ENCODE measurements at regions not wholly inside any gene's neighbourhood (a gene's known extent, or its start where the extent isn't known, plus 50 kb on each side); places are given as distances from the start of the nearest gene placed in this dataset.
A peak's percentile ranks its signal among the peaks of the same experiment; 100 is the strongest.

GRCh38 chr7:68348401-68348800 is 1249.9 kb upstream of the AUTS2 start:
- Histone ChIP-seq H3K9ac (ENCODE audit: low read length in 5 of 5) (no peak overlapping the region), H3K27me3 (ENCODE audit: control insufficient read depth in 5 of 5, insufficient read depth in 4 of 5, low read length in 5 of 5) (no peaks in the 10 kb centered on the region), H3K36me3 (ENCODE audit: control insufficient read depth in 5 of 5, insufficient read depth in 5 of 5, low read length in 5 of 5) (no peaks in the 10 kb centered on the region), H3K9me3 (ENCODE audit: control insufficient read depth in 5 of 5, low read length in 5 of 5) (peaks cover 0 to 8% (median 0%) of the 10 kb centered on the region in 5 donors), H3K27ac (ENCODE audit: low read depth, low read length) (no peak overlapping the region), H3K4me3 (ENCODE audit: low read depth in 1 of 5, low read length in 5 of 5) (no peak overlapping the region), H3K4me1 (ENCODE audit: control insufficient read depth in 5 of 5, insufficient read depth in 5 of 5, low read length in 5 of 5) (peaks cover 0 to 5% (median 4%) of the 10 kb centered on the region in 5 donors)

GRCh38 chr7:68362745-68363518 is 1235.3 kb upstream of the AUTS2 start:
- Histone ChIP-seq H3K27me3 (ENCODE audit: control insufficient read depth in 5 of 5, insufficient read depth in 4 of 5, low read length in 5 of 5) (no peaks in the 10 kb centered on the region), H3K4me3 (ENCODE audit: low read depth in 1 of 5, low read length in 5 of 5) (peak overlapping the region in 2 of 5 donors; percentile 19 to 23), H3K36me3 (ENCODE audit: control insufficient read depth in 5 of 5, insufficient read depth in 5 of 5, low read length in 5 of 5) (no peaks in the 10 kb centered on the region), H3K9ac (ENCODE audit: low read length in 5 of 5) (no peak overlapping the region), H3K27ac (ENCODE audit: low read depth, low read length) (no peak overlapping the region), H3K9me3 (ENCODE audit: control insufficient read depth in 5 of 5, low read length in 5 of 5) (no peaks in the 10 kb centered on the region), H3K4me1 (ENCODE audit: control insufficient read depth in 5 of 5, insufficient read depth in 5 of 5, low read length in 5 of 5) (peaks cover 7 to 35% (median 17%) of the 10 kb centered on the region in 5 donors)

- Histone ChIP-seq H3K9ac (ENCODE audit: low read length in 5 of 5) (no peak overlapping the region), H3K9me3 (ENCODE audit: control insufficient read depth in 5 of 5, low read length in 5 of 5) (no peaks in the 10 kb centered on the region), H3K27ac (ENCODE audit: low read depth, low read length) (no peak overlapping the region), H3K4me3 (ENCODE audit: low read depth in 1 of 5, low read length in 5 of 5) (no peak overlapping the region), H3K36me3 (ENCODE audit: control insufficient read depth in 5 of 5, insufficient read depth in 5 of 5, low read length in 5 of 5) (no peaks in the 10 kb centered on the region), H3K4me1 (ENCODE audit: control insufficient read depth in 5 of 5, insufficient read depth in 5 of 5, low read length in 5 of 5) (peaks cover 7 to 29% (median 17%) of the 10 kb centered on the region in 5 donors), H3K27me3 (ENCODE audit: control insufficient read depth in 5 of 5, insufficient read depth in 4 of 5, low read length in 5 of 5) (no peaks in the 10 kb centered on the region)
Observed at GRCh38 chr7:68364886-68365625, 1233.2 kb upstream of the AUTS2 start.

GRCh38 chr7:68371985-68372384 is 1226.3 kb upstream of the AUTS2 start:
- Histone ChIP-seq H3K9ac (ENCODE audit: low read length in 5 of 5) (no peak overlapping the region), H3K9me3 (ENCODE audit: control insufficient read depth in 5 of 5, low read length in 5 of 5) (peaks cover 0 to 3% (median 0%) of the 10 kb centered on the region in 5 donors), H3K4me3 (ENCODE audit: low read depth in 1 of 5, low read length in 5 of 5) (no peak overlapping the region), H3K27me3 (ENCODE audit: control insufficient read depth in 5 of 5, insufficient read depth in 4 of 5, low read length in 5 of 5) (no peaks in the 10 kb centered on the region), H3K27ac (ENCODE audit: low read depth, low read length) (no peak overlapping the region), H3K36me3 (ENCODE audit: control insufficient read depth in 5 of 5, insufficient read depth in 5 of 5, low read length in 5 of 5) (no peaks in the 10 kb centered on the region), H3K4me1 (ENCODE audit: control insufficient read depth in 5 of 5, insufficient read depth in 5 of 5, low read length in 5 of 5) (no peaks in the 10 kb centered on the region)

GRCh38 chr7:68376131-68376661 is 1222.1 kb upstream of the AUTS2 start:
- H3K27ac ChIP-seq (ENCODE audit: low read depth, low read length), result no peak overlapping the region
- H3K9me3 ChIP-seq (ENCODE audit: control insufficient read depth in 5 of 5, low read length in 5 of 5), result peaks cover 0 to 3% (median 0%) of the 10 kb centered on the region in 5 donors
- H3K27me3 ChIP-seq (ENCODE audit: control insufficient read depth in 5 of 5, insufficient read depth in 4 of 5, low read length in 5 of 5), result no peaks in the 10 kb centered on the region
- no peak overlapping the region for H3K4me3 ChIP-seq (ENCODE audit: low read depth in 1 of 5, low read length in 5 of 5)
- no peaks in the 10 kb centered on the region for H3K36me3 ChIP-seq (ENCODE audit: control insufficient read depth in 5 of 5, insufficient read depth in 5 of 5, low read length in 5 of 5)
- H3K9ac ChIP-seq (ENCODE audit: low read length in 5 of 5), result no peak overlapping the region
- no peaks in the 10 kb centered on the region for H3K4me1 ChIP-seq (ENCODE audit: control insufficient read depth in 5 of 5, insufficient read depth in 5 of 5, low read length in 5 of 5)

GRCh38 chr7:68381731-68382130 is 1216.5 kb upstream of the AUTS2 start:
- Histone ChIP-seq H3K9ac (ENCODE audit: low read length in 5 of 5) (no peak overlapping the region), H3K4me3 (ENCODE audit: low read depth in 1 of 5, low read length in 5 of 5) (no peak overlapping the region), H3K9me3 (ENCODE audit: control insufficient read depth in 5 of 5, low read length in 5 of 5) (peaks cover 2 to 16% (median 6%) of the 10 kb centered on the region in 5 donors), H3K27me3 (ENCODE audit: control insufficient read depth in 5 of 5, insufficient read depth in 4 of 5, low read length in 5 of 5) (no peaks in the 10 kb centered on the region), H3K4me1 (ENCODE audit: control insufficient read depth in 5 of 5, insufficient read depth in 5 of 5, low read length in 5 of 5) (no peaks in the 10 kb centered on the region), H3K36me3 (ENCODE audit: control insufficient read depth in 5 of 5, insufficient read depth in 5 of 5, low read length in 5 of 5) (no peaks in the 10 kb centered on the region), H3K27ac (ENCODE audit: low read depth, low read length) (no peak overlapping the region)

GRCh38 chr7:68384581-68384980 is 1213.7 kb upstream of the AUTS2 start:
- Histone ChIP-seq H3K36me3 (ENCODE audit: control insufficient read depth in 5 of 5, insufficient read depth in 5 of 5, low read length in 5 of 5) (no peaks in the 10 kb centered on the region), H3K27me3 (ENCODE audit: control insufficient read depth in 5 of 5, insufficient read depth in 4 of 5, low read length in 5 of 5) (no peaks in the 10 kb centered on the region), H3K4me1 (ENCODE audit: control insufficient read depth in 5 of 5, insufficient read depth in 5 of 5, low read length in 5 of 5) (no peaks in the 10 kb centered on the region), H3K9ac (ENCODE audit: low read length in 5 of 5) (no peak overlapping the region), H3K9me3 (ENCODE audit: control insufficient read depth in 5 of 5, low read length in 5 of 5) (peaks cover 2 to 16% (median 6%) of the 10 kb centered on the region in 5 donors), H3K4me3 (ENCODE audit: low read depth in 1 of 5, low read length in 5 of 5) (no peak overlapping the region), H3K27ac (ENCODE audit: low read depth, low read length) (no peak overlapping the region)

- Histone ChIP-seq H3K4me1 (ENCODE audit: control insufficient read depth in 5 of 5, insufficient read depth in 5 of 5, low read length in 5 of 5) (no peaks in the 10 kb centered on the region), H3K36me3 (ENCODE audit: control insufficient read depth in 5 of 5, insufficient read depth in 5 of 5, low read length in 5 of 5) (no peaks in the 10 kb centered on the region), H3K27me3 (ENCODE audit: control insufficient read depth in 5 of 5, insufficient read depth in 4 of 5, low read length in 5 of 5) (no peaks in the 10 kb centered on the region), H3K9me3 (ENCODE audit: control insufficient read depth in 5 of 5, low read length in 5 of 5) (no peaks in the 10 kb centered on the region), H3K27ac (ENCODE audit: low read depth, low read length) (no peak overlapping the region), H3K9ac (ENCODE audit: low read length in 5 of 5) (no peak overlapping the region), H3K4me3 (ENCODE audit: low read depth in 1 of 5, low read length in 5 of 5) (no peak overlapping the region)
Observed at GRCh38 chr7:68393051-68393450, 1205.2 kb upstream of the AUTS2 start.

GRCh38 chr7:68394131-68394530 is 1204.1 kb upstream of the AUTS2 start:
- no peaks in the 10 kb centered on the region for H3K36me3 ChIP-seq (ENCODE audit: control insufficient read depth in 5 of 5, insufficient read depth in 5 of 5, low read length in 5 of 5)
- H3K9me3 ChIP-seq (ENCODE audit: control insufficient read depth in 5 of 5, low read length in 5 of 5), result no peaks in the 10 kb centered on the region
- H3K4me1 ChIP-seq (ENCODE audit: control insufficient read depth in 5 of 5, insufficient read depth in 5 of 5, low read length in 5 of 5), result no peaks in the 10 kb centered on the region
- no peaks in the 10 kb centered on the region for H3K27me3 ChIP-seq (ENCODE audit: control insufficient read depth in 5 of 5, insufficient read depth in 4 of 5, low read length in 5 of 5)
- H3K9ac ChIP-seq (ENCODE audit: low read length in 5 of 5), result no peak overlapping the region
- H3K4me3 ChIP-seq (ENCODE audit: low read depth in 1 of 5, low read length in 5 of 5), result no peak overlapping the region
- H3K27ac ChIP-seq (ENCODE audit: low read depth, low read length), result no peak overlapping the region

- Histone ChIP-seq H3K36me3 (ENCODE audit: control insufficient read depth in 5 of 5, insufficient read depth in 5 of 5, low read length in 5 of 5) (no peaks in the 10 kb centered on the region), H3K27me3 (ENCODE audit: control insufficient read depth in 5 of 5, insufficient read depth in 4 of 5, low read length in 5 of 5) (no peaks in the 10 kb centered on the region), H3K27ac (ENCODE audit: low read depth, low read length) (no peak overlapping the region), H3K9me3 (ENCODE audit: control insufficient read depth in 5 of 5, low read length in 5 of 5) (no peaks in the 10 kb centered on the region), H3K9ac (ENCODE audit: low read length in 5 of 5) (no peak overlapping the region), H3K4me3 (ENCODE audit: low read depth in 1 of 5, low read length in 5 of 5) (no peak overlapping the region), H3K4me1 (ENCODE audit: control insufficient read depth in 5 of 5, insufficient read depth in 5 of 5, low read length in 5 of 5) (no peaks in the 10 kb centered on the region)
Observed at GRCh38 chr7:68399991-68400590, 1198.2 kb upstream of the AUTS2 start.
